ENCODE measurements at regions not wholly inside any gene's neighbourhood (a gene's known extent, or its start where the extent isn't known, plus 50 kb on each side); places are given as distances from the start of the nearest gene placed in this dataset.

GRCh38 chr1:70536708-70537366 lies 125.8 kb downstream of the CTH start:
- no peak overlapping the region for H3K27ac ChIP-seq
- H3K4me1 ChIP-seq, result no peaks in the 10 kb centered on the region
- H3K36me3 ChIP-seq (ENCODE audit: low read depth, missing control alignments), result no peaks in the 10 kb centered on the region
- DNase-seq, result no peak
- H3K27me3 ChIP-seq, result no peaks in the 10 kb centered on the region
- H3K4me3 ChIP-seq, result no peak overlapping the region
- TF ChIP-seq POLR2A (IDR thresholded peaks at IDR 0.05) (no peak), CTCF (IDR thresholded peaks at IDR 0.05) (no peak)
- intact Hi-C loops (cut with DNase I; ENCODE audit: low total_unique reads), result no loop called here
- no peaks in the 10 kb centered on the region for H3K9me3 ChIP-seq
- 90 to 91% methylated on average over 3 of the region's 3 CpGs for WGBS, 2 donors

DNA sequence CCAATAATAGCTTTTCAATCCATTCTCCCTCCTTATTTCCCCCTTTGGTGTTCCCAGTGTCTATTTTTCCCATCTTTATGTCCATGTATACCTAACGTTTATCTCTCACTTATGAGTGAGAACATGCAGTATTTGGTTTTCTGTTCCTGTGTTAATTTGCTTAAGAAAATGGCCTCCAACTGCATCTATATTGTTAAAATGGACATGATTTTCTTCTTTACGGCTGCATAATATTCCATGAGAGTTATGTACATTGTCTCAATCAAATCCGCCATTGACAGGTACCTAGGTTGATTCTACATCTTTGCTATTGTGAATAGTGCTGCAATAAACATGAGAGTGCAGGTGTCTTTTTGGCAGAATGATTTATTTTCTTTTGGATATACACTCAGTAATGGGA lies 126.7 kb downstream of the CTH start:
- 90 to 92% methylated on average over 3 of the region's 3 CpGs for WGBS, 2 donors
- no peaks in the 10 kb centered on the region for H3K9me3 ChIP-seq
- DNase-seq, result no peak
- H3K36me3 ChIP-seq (ENCODE audit: low read depth, missing control alignments), result no peaks in the 10 kb centered on the region
- H3K27me3 ChIP-seq, result no peaks in the 10 kb centered on the region
- TF ChIP-seq CTCF (IDR thresholded peaks at IDR 0.05) (no peak), POLR2A (IDR thresholded peaks at IDR 0.05) (no peak)
- H3K4me1 ChIP-seq, result no peaks in the 10 kb centered on the region
- intact Hi-C loops (cut with DNase I; ENCODE audit: low total_unique reads), result no loop called here
- no peak overlapping the region for H3K4me3 ChIP-seq
- H3K27ac ChIP-seq, result no peak overlapping the region

DNA sequence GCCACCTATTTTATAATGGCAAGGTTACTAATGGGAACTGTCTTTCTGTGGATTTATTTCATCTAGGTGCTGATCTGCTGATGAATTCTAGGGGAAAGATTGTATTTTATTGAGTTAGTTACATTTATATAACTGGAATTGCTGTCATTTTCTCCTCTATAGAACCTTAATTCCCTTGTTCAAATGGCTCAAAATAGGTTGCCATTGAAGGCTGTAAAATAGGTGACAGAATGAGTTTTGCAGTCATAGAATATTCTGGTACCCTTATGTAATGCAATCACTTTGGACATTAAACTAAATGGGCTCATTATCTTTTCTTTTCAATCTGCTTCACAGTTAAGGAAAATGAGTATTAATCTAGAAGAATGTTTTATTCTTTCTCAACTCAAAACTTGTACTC lies 131.0 kb downstream of the CTH start:
- H3K36me3 ChIP-seq (ENCODE audit: low read depth, missing control alignments), result no peaks in the 10 kb centered on the region
- intact Hi-C loops (cut with DNase I; ENCODE audit: low total_unique reads), result no loop called here
- H3K27ac ChIP-seq, result no peak overlapping the region
- H3K9me3 ChIP-seq, result no peaks in the 10 kb centered on the region
- no peaks in the 10 kb centered on the region for H3K27me3 ChIP-seq
- no peak overlapping the region for H3K4me3 ChIP-seq
- no peaks in the 10 kb centered on the region for H3K4me1 ChIP-seq
- no peak for DNase-seq
- TF ChIP-seq CTCF (IDR thresholded peaks at IDR 0.05) (no peak), POLR2A (IDR thresholded peaks at IDR 0.05) (no peak)

GRCh38 chr1:70542856-70543255 lies 131.8 kb downstream of the CTH start:
- Histone ChIP-seq H3K4me1 (no peaks in the 10 kb centered on the region), H3K4me3 (no peak overlapping the region), H3K9me3 (no peaks in the 10 kb centered on the region), H3K36me3 (ENCODE audit: low read depth, missing control alignments) (no peaks in the 10 kb centered on the region), H3K27ac (no peak overlapping the region), H3K27me3 (no peaks in the 10 kb centered on the region)
- intact Hi-C loops (cut with DNase I; ENCODE audit: low total_unique reads), result no loop called here
- no peak for DNase-seq
- WGBS, 2 donors, result 76 to 95% methylated on average over 2 of the region's 2 CpGs
- TF ChIP-seq POLR2A (IDR thresholded peaks at IDR 0.05), result no peak
- TF ChIP-seq CTCF (IDR thresholded peaks at IDR 0.05), result no peak

DNA sequence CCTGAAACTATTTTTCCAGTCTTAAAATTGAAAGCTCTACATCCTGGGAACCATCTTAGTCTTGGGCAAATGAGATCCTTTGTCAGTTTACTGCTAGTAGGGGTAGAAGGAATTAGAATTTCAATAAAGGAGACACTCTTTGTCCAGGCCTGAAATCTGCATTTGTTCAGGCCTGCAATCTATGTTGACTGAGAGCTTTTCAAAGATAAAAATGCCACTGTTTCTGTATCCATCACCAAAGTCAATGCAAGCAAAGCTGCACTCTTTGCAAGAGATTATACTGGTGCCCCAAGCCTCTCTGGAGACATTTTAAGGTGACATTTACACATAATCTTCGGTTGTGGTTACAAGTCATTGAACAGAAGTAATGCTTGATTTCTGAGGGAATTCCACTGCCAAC lies 135.7 kb downstream of the CTH start:
- TF ChIP-seq CTCF (IDR thresholded peaks at IDR 0.05), result no peak
- TF ChIP-seq POLR2A (IDR thresholded peaks at IDR 0.05), result no peak
- no peaks in the 10 kb centered on the region for H3K36me3 ChIP-seq (ENCODE audit: low read depth, missing control alignments)
- no peaks in the 10 kb centered on the region for H3K4me1 ChIP-seq
- H3K4me3 ChIP-seq, result no peak overlapping the region
- no peaks in the 10 kb centered on the region for H3K27me3 ChIP-seq
- intact Hi-C loops (cut with DNase I; ENCODE audit: low total_unique reads), result no loop called here
- no peak overlapping the region for H3K27ac ChIP-seq
- H3K9me3 ChIP-seq, result no peaks in the 10 kb centered on the region
- no peak for DNase-seq
- WGBS, 2 donors, result 90 to 91% methylated on average over 1 of the region's 1 CpG
